Astrocyte of the spinal cord (primary cell): ENCODE measurements at regions not wholly inside any gene's neighbourhood (a gene's known extent, or its start where the extent isn't known, plus 50 kb on each side); places are given as distances from the start of the nearest gene placed in this dataset.
A peak's percentile ranks its signal among the peaks of the same experiment; 100 is the strongest.

ENCODE experiments used
- DNase-seq: peaks from one replicate; pipeline ENCODE4 v3.0.0; 2011; ENCODE audit warnings: low read depth, low spot score
- H3K4me3 ChIP-seq: 2 replicates; pipeline ENCODE4 v1.5.1; 2011; ENCODE audit warnings: low read depth, mild to moderate bottlenecking, low read length, moderate library complexity
- in situ Hi-C: cut with HindIII; loops from 2 replicates; pipeline ENCODE4 v1.10.0; 2017; ENCODE audit warnings: low sequenced_read_pairs
- TF ChIP-seq, protein P1 (sequence below): IDR thresholded peaks from 2 replicates; pipeline ENCODE4 v1.5.1; 2012; ENCODE audit warnings: low read depth, mild to moderate bottlenecking, low read length, inconsistent platforms

DNA sequence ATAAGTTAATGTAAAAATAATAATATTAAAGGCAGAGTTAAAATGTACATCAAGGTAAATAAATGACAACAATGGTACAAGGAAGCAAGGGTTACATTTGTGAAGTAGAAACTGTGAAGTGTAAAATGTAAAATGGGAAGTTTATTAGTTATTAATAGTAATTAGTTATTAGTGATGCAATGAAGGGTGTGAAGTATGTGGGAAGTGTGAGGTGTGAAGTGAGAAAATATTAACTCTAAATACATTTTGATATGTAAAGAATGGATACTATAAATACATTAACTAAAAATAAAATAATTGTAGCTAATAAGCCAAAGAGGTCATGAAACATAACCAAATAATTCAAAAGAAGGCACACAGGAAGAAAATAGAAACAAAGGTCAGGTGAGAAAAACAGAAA is 316.4 kb downstream of the GBA3 start:
- DNase-seq = no peak
- in situ Hi-C loops = no loop called here
- no peak overlapping the region for H3K4me3 ChIP-seq
- TF ChIP-seq, protein P1, sequence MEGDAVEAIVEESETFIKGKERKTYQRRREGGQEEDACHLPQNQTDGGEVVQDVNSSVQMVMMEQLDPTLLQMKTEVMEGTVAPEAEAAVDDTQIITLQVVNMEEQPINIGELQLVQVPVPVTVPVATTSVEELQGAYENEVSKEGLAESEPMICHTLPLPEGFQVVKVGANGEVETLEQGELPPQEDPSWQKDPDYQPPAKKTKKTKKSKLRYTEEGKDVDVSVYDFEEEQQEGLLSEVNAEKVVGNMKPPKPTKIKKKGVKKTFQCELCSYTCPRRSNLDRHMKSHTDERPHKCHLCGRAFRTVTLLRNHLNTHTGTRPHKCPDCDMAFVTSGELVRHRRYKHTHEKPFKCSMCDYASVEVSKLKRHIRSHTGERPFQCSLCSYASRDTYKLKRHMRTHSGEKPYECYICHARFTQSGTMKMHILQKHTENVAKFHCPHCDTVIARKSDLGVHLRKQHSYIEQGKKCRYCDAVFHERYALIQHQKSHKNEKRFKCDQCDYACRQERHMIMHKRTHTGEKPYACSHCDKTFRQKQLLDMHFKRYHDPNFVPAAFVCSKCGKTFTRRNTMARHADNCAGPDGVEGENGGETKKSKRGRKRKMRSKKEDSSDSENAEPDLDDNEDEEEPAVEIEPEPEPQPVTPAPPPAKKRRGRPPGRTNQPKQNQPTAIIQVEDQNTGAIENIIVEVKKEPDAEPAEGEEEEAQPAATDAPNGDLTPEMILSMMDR = no peak

DNA sequence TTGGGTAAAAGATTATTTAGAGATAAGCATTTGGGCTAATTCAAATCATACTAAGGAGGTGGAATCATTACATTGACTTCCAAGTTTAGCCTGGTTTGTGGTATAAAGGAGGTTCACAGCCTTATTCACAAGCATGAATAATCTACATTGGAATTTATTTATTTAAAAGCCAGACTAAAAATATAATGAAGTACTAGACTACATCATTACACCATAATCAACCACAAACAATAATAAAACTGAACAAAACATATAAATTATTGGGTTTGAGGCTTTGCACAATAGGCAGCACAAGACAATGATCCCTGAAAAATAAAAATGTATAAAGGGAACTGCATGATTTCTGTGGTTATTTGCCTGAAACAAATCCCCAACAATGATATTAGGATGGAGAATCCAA is 314.0 kb downstream of the GBA3 start:
- peak; percentile 77 for DNase-seq
- TF ChIP-seq, protein P1 = no peak
- in situ Hi-C loops = no loop called here
- H3K4me3 ChIP-seq = no peak overlapping the region

DNA sequence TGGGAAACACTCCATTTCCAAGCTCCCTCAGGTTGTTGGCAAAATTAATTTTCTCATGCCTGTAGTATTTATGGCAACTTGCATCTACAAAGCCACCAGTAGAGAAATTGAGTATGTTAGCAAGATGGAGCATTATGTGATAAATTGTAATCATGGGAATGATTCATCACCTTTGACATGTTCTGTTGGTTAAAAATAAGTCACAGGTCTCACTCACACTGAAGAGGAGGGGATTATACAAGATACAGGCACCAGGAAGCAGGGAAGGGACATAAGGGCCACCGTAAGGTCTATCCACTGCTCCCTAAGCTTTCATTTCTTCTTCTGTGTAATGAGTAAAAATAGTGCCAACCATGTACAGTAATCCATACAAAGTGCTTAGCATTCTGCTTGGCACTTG is 313.0 kb downstream of the GBA3 start:
- in situ Hi-C loops = no loop called here
- H3K4me3 ChIP-seq = no peak overlapping the region
- TF ChIP-seq, protein P1 = no peak
- no peak for DNase-seq

DNA sequence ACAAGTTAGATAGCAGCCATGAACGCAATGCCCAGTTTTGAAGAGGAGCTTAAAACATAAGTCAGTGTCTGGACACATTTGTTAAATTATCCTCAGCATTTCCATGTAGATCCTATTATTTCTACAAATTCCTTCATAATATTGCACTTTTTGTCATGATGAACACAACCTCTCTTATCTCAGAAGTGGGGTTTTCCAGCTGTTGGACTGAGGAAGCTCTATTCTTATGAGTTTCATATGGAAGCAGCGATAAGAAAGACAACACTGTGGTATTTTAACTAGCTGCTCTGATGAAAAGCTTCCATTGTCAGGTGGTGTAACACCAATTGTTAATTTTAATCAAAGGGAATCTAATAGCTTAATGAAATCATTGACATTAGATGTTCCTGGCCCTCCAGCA is 308.7 kb downstream of the GBA3 start:
- TF ChIP-seq, protein P1 = no peak

DNA sequence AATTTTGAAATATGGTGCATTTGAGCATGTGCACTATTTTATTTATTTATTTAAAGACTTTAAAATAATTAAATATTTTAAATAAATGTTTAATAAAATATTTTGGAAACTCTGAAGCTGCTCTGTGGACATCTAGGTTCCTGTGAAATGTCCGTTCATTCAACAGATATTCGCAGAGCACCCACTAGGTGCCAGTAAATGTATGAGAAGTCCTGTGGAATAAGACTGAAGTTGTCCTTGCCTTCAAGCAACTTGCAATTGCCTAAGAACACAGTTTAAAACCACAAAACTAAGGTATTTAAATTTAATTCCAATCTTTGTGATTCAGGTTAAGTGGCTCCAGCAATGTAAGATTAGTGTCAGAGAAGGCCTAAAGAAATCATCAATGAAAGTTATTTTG is 306.7 kb downstream of the GBA3 start:
- in situ Hi-C loops = no loop called here
- H3K4me3 ChIP-seq = no peak overlapping the region
- DNase-seq = peak; percentile 13
- TF ChIP-seq, protein P1 = peak; percentile 17

More for the DNA sequence above, 308.7 kb downstream of the GBA3 start:
- no peak overlapping the region for H3K4me3 ChIP-seq
- in situ Hi-C loops = no loop called here
- DNase-seq = no peak

DNA sequence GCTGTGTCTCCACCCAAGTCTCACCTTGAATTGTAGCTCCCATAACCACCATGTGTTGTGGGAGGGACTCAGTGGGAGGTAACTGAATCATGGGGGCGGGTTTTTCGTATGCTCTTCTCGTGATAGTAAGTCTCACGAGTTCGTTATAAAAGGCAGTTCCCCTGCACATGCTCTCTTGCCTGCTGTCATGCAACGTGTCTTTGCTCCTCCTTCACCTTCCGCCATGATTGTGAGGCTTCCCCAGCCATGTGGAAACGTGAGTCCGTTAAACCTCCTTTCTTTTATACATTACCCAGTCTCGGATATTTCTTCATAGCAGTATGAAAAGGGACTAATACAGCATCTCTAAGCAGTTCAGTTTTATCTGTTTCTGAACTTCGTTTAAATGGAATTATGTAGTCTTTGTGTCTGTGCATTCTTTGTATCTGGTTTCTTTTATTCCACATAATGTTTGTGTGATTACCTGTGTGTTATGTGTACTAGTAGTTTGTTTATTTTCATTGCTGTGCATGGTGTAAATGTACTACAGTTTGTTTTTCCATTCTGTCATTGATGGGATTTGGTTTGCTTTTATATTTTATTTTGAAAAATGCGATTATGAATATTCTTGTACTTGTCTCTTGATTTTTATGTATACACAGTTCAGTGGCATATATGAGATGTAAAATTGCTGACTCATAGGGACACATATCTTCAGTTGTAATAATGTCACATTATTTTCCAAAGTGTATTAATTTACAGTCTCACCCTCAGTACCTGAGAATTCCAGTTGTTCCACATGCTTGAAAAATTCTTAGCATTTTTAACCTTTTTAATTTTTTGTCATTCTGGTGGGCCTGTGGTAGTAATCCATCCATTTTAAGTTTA is 304.9 kb downstream of the GBA3 start:
- TF ChIP-seq, protein P1 = no peak
- in situ Hi-C loops = no loop called here
- H3K4me3 ChIP-seq = no peak overlapping the region
- DNase-seq = no peak
